Hematopoietic multipotent progenitor cell treated with erythropoietin and hydrocortisone succinate and interleukin-3 and kit ligand, for 15 days (in vitro differentiated cells): ENCODE measurements at regions not wholly inside any gene's neighbourhood (a gene's known extent, or its start where the extent isn't known, plus 50 kb on each side); places are given as distances from the start of the nearest gene placed in this dataset.
"Not testable (repeated sequence)": the region's sequence is repeated elsewhere in the genome, so short reads cannot be mapped to it uniquely, and the experiment has no call there.

Experiments
- DNase-seq: peaks from one replicate; pipeline ENCODE4 v3.0.0-alpha.2; 2015; ENCODE audit warnings: low spot score

- no peak for DNase-seq
Observed at GRCh38 chr5:84961193-84961592, 576.5 kb upstream of the EDIL3 start.

DNA sequence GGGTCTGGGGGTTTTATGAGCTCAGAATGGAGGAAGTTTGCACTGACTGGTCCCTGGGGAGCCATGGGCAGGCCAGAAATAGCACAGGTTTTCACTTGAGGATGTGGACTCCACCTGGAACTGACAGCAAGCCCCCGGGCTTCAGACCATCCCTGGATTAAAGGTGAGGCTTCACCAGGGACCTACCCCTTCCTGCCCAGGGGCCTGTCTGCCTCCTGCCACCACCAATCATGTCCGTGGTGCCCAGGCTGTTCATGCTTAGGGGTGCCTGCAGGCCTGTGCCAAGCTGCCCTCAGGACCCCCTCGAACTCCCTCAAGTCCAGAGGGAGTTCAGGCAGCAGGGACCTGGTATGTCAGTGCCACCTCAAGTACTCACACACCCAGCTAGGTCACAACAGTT, 577.2 kb upstream of the EDIL3 start:
- no peak for DNase-seq

DNA sequence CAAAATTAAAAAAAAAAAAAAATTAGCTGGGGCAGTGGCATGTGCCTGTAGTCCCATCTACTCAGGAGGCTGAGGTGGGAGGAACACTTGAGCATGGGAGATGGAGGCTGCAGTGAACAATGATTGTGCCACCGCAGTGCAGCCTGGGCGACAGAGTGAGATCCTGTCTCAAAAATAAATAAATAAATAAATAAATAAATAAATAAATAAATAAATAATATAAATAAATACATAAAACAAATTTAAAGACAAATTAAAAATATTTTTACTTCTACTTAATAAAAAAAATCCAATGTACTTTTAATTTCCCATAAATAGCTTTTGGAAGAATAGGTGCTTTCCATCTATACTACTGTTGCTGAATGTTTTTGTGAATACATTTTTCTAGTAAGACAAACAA, 598.4 kb upstream of the EDIL3 start:
- no peak for DNase-seq

DNA sequence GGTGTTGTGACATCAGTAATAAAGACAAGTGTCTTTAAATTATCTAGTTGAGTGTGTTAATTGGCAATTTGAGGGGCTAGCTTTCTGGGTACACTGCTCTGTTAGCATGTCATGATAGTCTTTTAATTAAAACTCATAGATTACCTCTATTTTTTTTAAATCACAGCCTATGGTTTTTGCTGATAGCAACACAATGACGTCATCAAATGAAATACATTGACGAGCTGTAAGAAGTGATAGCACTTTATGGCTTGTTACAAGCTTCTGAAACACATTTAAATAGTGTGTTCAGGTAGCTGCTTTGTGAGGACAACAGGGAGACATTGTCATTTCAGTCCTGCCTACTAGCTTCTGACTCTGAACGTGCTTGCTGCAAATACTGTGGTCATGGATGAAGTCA, 600.5 kb upstream of the EDIL3 start:
- DNase-seq: no peak

DNA sequence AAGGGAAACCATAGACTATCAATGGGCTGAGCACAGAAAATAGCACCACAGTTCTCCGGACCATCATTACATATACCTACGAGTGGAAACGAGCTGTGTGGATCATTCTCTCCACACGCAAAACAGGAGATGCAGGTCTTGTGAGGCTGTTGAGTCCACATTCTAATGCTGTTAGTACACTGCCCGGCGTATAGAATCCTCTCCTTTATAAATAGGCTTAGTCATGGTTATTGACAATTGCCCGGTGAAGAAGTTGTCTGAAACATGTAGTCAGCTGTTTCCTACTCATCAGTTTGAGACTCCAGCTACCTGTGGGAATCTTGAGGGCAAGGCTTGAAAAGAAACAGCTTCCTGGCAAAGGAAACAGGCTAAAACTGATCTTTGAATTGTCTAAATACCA, 602.0 kb upstream of the EDIL3 start:
- DNase-seq: no peak

DNA sequence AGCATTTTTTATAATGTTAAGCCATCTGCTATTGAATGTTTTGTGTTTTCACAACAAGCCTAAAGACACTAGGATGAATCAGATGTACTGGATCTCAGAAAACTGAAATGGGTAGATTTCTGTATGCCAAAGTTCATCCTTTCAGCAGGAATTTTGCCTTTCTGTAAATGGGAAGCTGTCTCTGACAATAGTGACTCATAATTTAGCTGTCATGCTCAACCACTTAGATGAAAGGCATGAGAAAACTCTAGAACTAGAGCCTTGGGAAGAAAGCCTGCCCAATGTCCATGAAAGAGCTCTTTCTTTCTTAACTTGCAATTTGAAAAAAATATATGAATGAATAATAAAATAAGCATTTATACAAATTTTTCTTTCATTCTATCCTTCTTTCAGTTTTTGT, 616.0 kb upstream of the EDIL3 start:
- no peak for DNase-seq

DNA sequence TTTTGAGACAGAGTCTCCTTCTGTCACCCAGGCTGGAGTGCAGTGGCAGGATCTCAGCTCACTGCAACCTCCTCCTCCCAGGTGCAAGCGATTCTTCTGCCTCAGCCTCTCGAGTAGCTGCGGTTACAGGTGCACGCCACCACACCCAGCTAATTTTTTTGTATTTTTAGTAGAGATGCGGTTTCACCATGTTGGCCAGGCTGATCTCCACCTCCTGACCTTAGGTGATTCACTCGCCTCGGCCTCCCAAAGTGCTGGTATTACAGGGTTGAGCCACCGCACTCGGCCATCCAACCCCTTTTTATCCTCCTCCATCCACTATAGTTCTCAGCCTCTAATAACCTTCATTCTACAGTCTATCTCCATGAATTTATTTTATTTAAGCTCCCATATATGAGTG, 617.3 kb upstream of the EDIL3 start:
- DNase-seq: not testable (repeated sequence)

GRCh38 chr5:85010014-85010562, 625.4 kb upstream of the EDIL3 start:
- DNase-seq: no peak

DNA sequence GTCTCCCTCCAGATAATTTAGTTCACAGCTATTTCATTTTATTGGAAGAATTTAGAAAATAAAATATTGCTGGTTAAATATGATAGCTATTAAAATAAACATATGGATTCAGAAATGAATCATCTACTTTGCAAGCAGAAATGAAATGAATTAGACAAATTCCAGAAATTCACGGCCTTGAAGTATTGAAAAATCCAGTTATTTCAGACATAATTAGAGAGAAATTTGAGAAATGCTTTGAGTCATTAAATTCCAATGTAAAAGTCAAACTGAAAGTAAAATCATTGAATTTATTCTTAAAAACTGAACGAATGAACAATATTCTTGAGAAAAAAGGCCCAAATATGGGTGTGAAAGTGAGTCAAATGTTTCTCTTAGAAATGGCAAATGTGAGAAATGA, 632.6 kb upstream of the EDIL3 start:
- DNase-seq: no peak

DNA sequence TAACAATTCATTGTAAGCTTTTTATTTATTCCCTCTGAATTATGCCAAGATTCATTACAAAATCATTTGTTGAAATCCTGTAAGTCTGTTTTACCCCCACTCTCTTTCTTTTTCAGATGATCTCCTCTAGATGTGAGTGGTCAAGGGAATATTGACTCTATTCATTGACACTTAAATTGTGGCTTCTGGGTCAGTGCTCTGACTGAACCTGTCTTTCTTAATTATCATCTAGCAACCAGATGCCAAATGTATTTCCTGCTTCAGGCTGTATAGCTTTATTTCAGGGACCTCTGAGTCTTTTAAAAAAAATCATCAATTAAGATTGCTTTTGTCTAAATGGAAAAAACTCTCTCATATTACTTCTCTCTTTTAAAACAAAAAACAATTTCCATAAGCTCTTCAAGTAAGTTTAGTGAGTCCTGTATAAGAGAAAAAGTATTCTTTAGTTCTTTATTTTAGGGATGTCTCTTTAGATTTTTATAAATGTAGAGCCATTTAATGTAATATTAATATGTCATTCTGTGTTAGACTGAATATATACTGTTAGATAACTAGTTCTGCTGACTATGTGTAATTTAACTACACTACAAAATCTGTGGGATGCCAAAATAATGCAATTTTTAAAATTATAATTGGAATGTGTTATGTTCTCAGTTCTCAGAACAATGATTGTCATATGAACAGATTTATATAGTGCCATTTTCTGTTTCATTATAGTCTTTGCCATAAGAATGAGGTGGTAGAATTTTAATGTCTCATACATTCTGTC, 645.8 kb upstream of the EDIL3 start:
- no peak for DNase-seq

DNA sequence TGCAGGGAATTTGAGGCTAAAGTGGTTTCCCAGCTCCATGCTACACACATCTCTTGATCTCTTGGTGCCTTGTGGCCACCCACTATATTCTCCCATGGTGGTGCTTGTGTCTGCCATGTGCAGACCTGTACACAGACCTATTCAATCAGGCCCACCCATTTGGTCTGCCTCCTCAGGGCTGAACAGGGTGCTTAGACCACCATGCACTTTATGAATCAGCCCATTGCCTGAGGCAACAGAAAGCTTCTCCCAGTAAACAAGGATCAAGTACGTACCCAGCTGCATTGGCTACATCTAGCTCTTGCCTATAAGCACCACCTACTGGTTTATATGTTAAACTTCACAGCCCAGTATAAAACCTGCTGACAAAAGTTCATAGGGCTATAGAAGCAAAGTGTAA, 664.3 kb upstream of the EDIL3 start:
- no peak for DNase-seq

GRCh38 chr5:85052826-85053225, 668.1 kb upstream of the EDIL3 start:
- no peak for DNase-seq

GRCh38 chr5:85069659-85070640, 685.3 kb upstream of the EDIL3 start:
- DNase-seq: no peak

GRCh38 chr5:85077581-85077980, 692.9 kb upstream of the EDIL3 start:
- no peak for DNase-seq

DNA sequence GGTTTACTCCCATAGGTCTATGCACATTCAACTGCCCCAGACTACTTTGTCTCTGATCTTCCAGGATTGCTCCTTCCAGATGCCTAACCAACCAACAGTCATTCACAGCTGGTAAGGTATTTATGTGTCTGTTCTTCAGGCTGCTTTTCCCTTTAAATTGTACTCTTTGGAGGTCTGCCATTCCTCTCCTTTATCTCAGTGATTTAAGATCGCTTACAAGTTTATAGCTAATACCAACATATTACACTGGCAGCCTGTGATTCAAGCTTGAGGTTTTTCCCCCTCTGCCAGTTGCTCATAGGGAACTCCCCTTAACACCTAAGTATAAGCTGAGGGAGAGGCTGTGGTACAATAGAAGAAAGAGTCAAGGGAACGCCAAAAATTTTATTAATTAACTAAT, 711.7 kb upstream of the EDIL3 start:
- no peak for DNase-seq

DNA sequence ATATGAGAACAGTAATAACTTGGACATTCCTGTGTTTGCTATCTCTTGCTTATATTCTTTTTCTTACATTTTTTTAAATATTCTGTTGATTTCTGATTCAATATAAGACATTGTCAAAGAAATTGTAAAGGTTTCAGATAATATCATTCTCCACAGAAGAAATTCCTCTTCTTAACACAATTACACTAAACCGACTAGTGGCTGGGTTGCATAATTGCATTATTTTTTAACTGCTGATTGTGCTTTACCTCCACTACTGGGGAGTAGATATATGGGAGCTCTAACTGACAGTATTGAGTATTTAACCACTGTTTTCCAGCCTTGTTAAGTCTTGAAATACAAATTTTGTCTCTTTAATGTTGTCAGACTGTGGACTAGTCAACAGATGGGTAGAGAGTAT, 723.8 kb upstream of the EDIL3 start:
- DNase-seq: no peak

- DNase-seq: no peak
Observed at GRCh38 chr5:85109616-85110015, 724.9 kb upstream of the EDIL3 start.

DNA sequence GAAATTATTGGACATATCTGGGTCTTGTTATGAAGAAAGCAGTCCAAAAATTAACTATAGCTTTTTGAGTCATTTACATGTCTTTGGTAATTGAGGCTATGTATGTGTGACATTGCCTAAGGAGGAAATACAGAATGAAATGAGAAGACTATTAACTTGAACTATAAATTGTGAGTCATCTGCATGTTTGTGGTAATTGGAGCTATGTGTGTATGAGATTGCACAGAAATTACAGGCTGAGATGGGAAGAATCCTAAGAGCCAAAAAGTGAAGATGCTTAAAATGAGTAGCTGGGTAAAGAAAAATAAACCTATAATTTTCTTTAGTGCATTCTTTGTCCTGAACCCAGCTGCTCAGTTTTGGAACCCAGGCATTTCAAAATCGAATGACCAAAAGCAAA, 747.6 kb upstream of the EDIL3 start:
- no peak for DNase-seq

DNA sequence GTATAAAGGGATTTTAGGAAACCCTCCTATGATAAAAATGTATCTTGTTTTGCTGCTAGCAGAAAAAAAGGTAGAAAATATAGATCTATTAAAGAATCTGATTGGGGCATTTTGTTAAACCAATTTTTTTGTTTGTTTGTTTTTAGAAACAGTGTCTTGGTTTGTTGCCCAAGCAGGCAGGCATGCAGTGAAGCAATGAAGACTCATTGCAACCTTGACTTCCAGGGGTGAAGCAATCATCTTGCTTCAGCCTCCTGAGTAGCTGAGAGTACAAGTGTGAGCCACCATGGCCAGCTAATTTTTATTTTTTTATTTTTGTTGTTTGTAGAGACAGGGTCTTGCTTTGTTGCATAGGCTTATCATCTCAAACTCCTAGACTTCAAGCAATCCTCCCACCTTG, 755.8 kb upstream of the EDIL3 start:
- no peak for DNase-seq

DNA sequence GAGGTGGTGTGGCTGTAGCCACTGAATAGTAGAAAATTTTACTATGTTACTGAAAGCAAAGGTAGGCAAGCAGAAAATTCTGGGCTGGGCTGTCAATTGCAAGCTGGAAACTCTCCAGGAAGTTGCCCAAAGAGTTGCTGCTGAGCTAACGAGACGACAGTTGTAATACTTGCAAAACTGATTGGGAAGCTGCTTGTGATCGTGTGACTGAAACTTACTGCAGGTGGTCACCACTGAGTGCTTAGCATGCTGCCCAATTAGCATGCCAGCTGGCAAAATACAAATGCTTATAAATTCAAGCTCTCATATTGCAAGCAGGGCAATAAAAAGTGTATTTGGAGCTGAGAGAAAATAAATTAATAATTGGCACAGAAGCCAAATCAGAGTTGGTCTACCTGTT, 758.5 kb upstream of the EDIL3 start:
- no peak for DNase-seq

DNA sequence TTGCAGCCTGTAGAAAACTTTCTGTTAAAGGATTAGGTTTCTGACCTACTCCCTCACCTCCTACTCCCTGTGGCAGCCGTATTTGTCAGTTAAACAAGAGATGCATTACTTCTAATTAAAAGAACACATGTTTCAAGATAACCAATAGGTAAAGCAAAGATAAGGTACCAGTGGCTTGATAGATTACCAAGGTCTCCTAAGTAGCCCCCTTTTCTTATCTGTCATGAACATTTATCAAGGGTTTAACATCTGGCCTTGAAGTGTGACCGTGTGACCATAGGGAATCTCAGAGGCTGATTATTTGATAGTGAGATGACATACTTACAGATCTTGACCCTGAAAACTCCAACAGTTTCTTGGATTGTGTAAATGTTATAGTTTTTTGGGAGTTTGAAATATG, 764.0 kb upstream of the EDIL3 start:
- no peak for DNase-seq

DNA sequence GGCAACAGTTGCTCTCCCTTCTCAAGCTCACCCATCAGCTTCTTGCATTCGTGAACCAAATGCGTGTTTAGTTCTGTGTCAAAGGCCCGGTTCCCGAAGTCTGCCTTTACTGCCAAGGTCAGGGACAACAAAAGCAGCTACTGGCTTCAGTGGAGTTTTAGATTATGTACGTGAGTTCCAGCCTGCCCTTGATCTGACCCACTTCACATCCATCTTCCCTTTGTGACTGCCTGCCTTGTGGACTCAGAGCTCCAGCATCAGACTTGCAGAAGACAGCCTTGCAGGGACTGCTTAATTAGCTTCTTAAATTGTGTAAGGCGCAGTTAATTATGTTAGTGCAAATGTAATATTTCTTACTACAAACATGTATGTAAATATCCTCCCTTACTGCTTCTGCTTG, 774.7 kb upstream of the EDIL3 start:
- no peak for DNase-seq

DNA sequence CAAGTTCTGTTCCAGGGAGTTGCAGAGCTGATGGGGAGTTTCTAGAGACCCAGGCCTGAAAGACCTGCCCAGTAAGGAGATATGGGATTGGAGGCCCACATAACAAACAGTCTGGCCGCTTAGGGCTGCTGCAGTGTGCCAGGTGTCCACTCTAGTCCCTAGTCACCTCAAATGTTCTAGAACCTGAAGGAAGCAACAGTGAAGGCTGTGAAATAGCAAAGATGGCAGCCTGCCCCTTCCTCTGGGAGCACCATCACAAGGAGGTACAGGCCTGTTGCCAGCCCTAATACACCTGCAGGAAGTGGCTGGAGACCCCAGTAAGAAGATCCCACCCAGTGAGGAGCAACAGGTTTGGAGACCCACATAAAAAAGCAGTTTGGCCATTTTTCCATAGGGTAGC, 783.8 kb upstream of the EDIL3 start:
- DNase-seq: no peak
